A549 (cell line): ENCODE measurements at regions not wholly inside any gene's neighbourhood (a gene's known extent, or its start where the extent isn't known, plus 50 kb on each side); places are given as distances from the start of the nearest gene placed in this dataset.

Source experiments
- ATAC-seq, 2 experiments: fragments of 200-7000 bp in 1 of 2; fragments of >200 bp in 1 of 2; cut with Nextera tagmentation in 1 of 2; cut with Tn5 transposase in 1 of 2; 3 replicates each; pipeline versions ENCODE4 v1.8.0 to v1.9.1; 2018 to 2020; ENCODE audit warnings: mild to moderate bottlenecking in 1 of 2, moderate library complexity in 1 of 2
- CTCF ChIA-PET: fragments of 300-600 bp; sonication (Branson Sonifier 250); formaldehyde crosslinking; extraction: SDS; loops from one replicate; lab custom pipeline; 2021; ENCODE audit warnings: antibody characterized with exemption, inconsistent platforms; lab: Yijun Ruan, JAX
- POLR2A ChIA-PET: fragments of 350-600 bp; formaldehyde crosslinking; extraction: SDS; loops from one replicate; lab custom pipeline; 2021; ENCODE audit warnings: antibody characterized with exemption, inconsistent platforms; lab: Yijun Ruan, JAX
- DNase-seq, 2 experiments: peaks; one replicate each; pipeline versions ENCODE4 v3.0.0 to v3.0.0-alpha.2; 2011 to 2016; ENCODE audit warnings: low read depth in 1 of 2, low spot score in 1 of 2
- FAIRE-seq: peaks from 2 replicates; lab custom pipeline; 2011; peaks lifted over from hg19 to GRCh38; lab: Jason Lieb, UNC
- H3K27ac ChIP-seq, 2 experiments: fragments of >200 bp; sonication (Bioruptor Twin); formaldehyde crosslinking; 3 replicates each; pipeline ENCODE4 v1.5.1; 2016 to 2017
- H3K4me1 ChIP-seq: fragments of >200 bp; sonication (Bioruptor Twin); formaldehyde crosslinking; 3 replicates; pipeline ENCODE4 v1.6.1; 2016
- H3K4me2 ChIP-seq: fragments of >200 bp; sonication (Bioruptor Twin); formaldehyde crosslinking; 3 replicates; pipeline ENCODE4 v1.6.1; 2016
- H3K4me3 ChIP-seq: fragments of >200 bp; sonication (Bioruptor Twin); formaldehyde crosslinking; 3 replicates; pipeline ENCODE4 v1.5.1; 2016
- H3K9me3 ChIP-seq: fragments of >200 bp; sonication (Bioruptor Twin); formaldehyde crosslinking; 3 replicates; pipeline ENCODE4 v1.6.1; 2016
- CEBPB ChIP-seq, 2 experiments: fragments of >200 bp in 1 of 2; sonication (Bioruptor Twin) in 1 of 2; formaldehyde crosslinking in 1 of 2; IDR thresholded peaks; 2 replicates each; pipeline ENCODE4 v1.6.1; 2012 to 2016
- CHD4 ChIP-seq: fragments of 200-600 bp; sonication (generic); IDR thresholded peaks from 2 replicates; pipeline ENCODE4 v1.6.1; 2016; ENCODE audit warnings: antibody characterized with exemption, mild to moderate bottlenecking, borderline replicate concordance
- EHF ChIP-seq: fragments of 250-450 bp; sonication (Bioruptor Pico); IDR thresholded peaks from 2 replicates; pipeline ENCODE4 v1.5.0; 2020; ENCODE audit warnings: mild to moderate bottlenecking
- EHMT2 ChIP-seq: fragments of 200-600 bp; sonication (generic); IDR thresholded peaks from 2 replicates; pipeline ENCODE4 v1.6.1; 2016; ENCODE audit warnings: antibody characterized with exemption, low read depth, mild to moderate bottlenecking, moderate library complexity
- EP300 ChIP-seq, 2 experiments: fragments of >200 bp; sonication (Bioruptor Twin); formaldehyde crosslinking; IDR thresholded peaks; 2 replicates in 1 of 2; 3 replicates in 1 of 2; pipeline ENCODE4 v1.6.1; 2016 to 2017
- FOSB ChIP-seq: fragments of 250-450 bp; sonication (Bioruptor Pico); IDR thresholded peaks from 2 replicates; pipeline ENCODE4 v1.5.0; 2020; ENCODE audit warnings: mild to moderate bottlenecking, moderate library complexity
- GATA3 ChIP-seq: IDR thresholded peaks from 2 replicates; pipeline ENCODE4 v1.6.1; 2012; ENCODE audit warnings: borderline replicate concordance
- HOXB13 ChIP-seq: fragments of 250-450 bp; sonication (Bioruptor Pico); IDR thresholded peaks from 2 replicates; pipeline ENCODE4 v1.5.0; 2020; ENCODE audit warnings: low read depth, mild to moderate bottlenecking, moderate library complexity
- KDM1A ChIP-seq: fragments of 200-600 bp; sonication (generic); IDR thresholded peaks from 2 replicates; pipeline ENCODE4 v1.6.1; 2016; ENCODE audit warnings: low read depth, mild to moderate bottlenecking
- KDM5A ChIP-seq: fragments of 200-600 bp; sonication (generic); IDR thresholded peaks from 2 replicates; pipeline ENCODE4 v1.6.1; 2016; ENCODE audit warnings: antibody characterized with exemption, mild to moderate bottlenecking
- MAFK ChIP-seq: fragments of 450-650 bp; IDR thresholded peaks from 2 replicates; pipeline ENCODE4 v1.6.1; 2014; ENCODE audit not compliant: partially characterized antibody
- NFE2L2 ChIP-seq: fragments of 150-350 bp; conservative IDR thresholded peaks from 2 replicates; pipeline ENCODE4 v1.6.1; 2014; ENCODE audit warnings: low read length
- NPAS2 ChIP-seq: fragments of 250-450 bp; sonication (Bioruptor Pico); IDR thresholded peaks from 2 replicates; pipeline ENCODE4 v1.8.0; 2022; ENCODE audit warnings: mild to moderate bottlenecking, moderate library complexity, borderline replicate concordance
- NR3C1 ChIP-seq: fragments of >200 bp; sonication (Bioruptor Twin); formaldehyde crosslinking; IDR thresholded peaks from 3 replicates; pipeline ENCODE4 v1.6.1; 2017
- POLR2A ChIP-seq: IDR thresholded peaks from 2 replicates; pipeline ENCODE4 v1.6.1; 2012; ENCODE audit warnings: mild to moderate bottlenecking, low read length
- RAD21 ChIP-seq, 2 experiments: fragments of >200 bp in 1 of 2; sonication (Bioruptor Twin) in 1 of 2; formaldehyde crosslinking in 1 of 2; IDR thresholded peaks in 1 of 2; conservative IDR thresholded peaks in 1 of 2; 2 replicates in 1 of 2; 3 replicates in 1 of 2; pipeline ENCODE4 v1.6.1; 2012 to 2018; ENCODE audit warnings: inconsistent platforms in 1 of 2
- RARB ChIP-seq: fragments of 250-450 bp; sonication (Bioruptor Pico); IDR thresholded peaks from 2 replicates; pipeline ENCODE4 v1.8.0; 2021; ENCODE audit warnings: mild to moderate bottlenecking, moderate library complexity
- RCOR1 ChIP-seq: fragments of 150-350 bp; IDR thresholded peaks from 2 replicates; pipeline ENCODE4 v1.6.1; 2014; ENCODE audit warnings: antibody characterized with exemption, low read length, low read depth
- RNF2 ChIP-seq: fragments of 200-600 bp; sonication (generic); IDR thresholded peaks from 2 replicates; pipeline ENCODE4 v1.6.1; 2016; ENCODE audit warnings: low read depth, mild to moderate bottlenecking, antibody characterized with exemption, moderate library complexity, borderline replicate concordance
- SMC3 ChIP-seq: fragments of >200 bp; sonication (Bioruptor Twin); formaldehyde crosslinking; IDR thresholded peaks from 3 replicates; pipeline ENCODE4 v1.6.1; 2018; ENCODE audit warnings: inconsistent platforms
- TP53 ChIP-seq: fragments of 250-450 bp; sonication (Bioruptor Pico); IDR thresholded peaks from 2 replicates; pipeline ENCODE4 v1.5.0; 2021; ENCODE audit warnings: mild to moderate bottlenecking, moderate library complexity
- ZC3H11A ChIP-seq: fragments of 450-650 bp; IDR thresholded peaks from 2 replicates; pipeline ENCODE4 v1.6.1; 2014; ENCODE audit warnings: antibody characterized with exemption, mild to moderate bottlenecking
- ZFP36 ChIP-seq: fragments of 450-650 bp; IDR thresholded peaks from 2 replicates; pipeline ENCODE4 v1.6.1; 2014; ENCODE audit warnings: borderline replicate concordance; ENCODE audit not compliant: partially characterized antibody
- WGBS: methylation state at CpG from one replicate; pipeline ENCODE4 v1.1.6; 2017; ENCODE audit errors: missing lambda C conversion rate; 5-methylcytosine and 5-hydroxymethylcytosine counted together
- TF ChIP-seq, protein P1 (sequence below): fragments of 150-350 bp; IDR thresholded peaks from 2 replicates; pipeline ENCODE4 v1.6.1; 2014; ENCODE audit warnings: low read depth, mild to moderate bottlenecking, low read length
- TF ChIP-seq, protein P2 (sequence below): fragments of 200-600 bp; sonication (generic); IDR thresholded peaks from 2 replicates; pipeline ENCODE4 v1.6.1; 2016; ENCODE audit warnings: antibody characterized with exemption, mild to moderate bottlenecking, moderate library complexity
- TF ChIP-seq, protein P3 (sequence below): fragments of >200 bp; sonication (Bioruptor Twin); formaldehyde crosslinking; IDR thresholded peaks from 3 replicates; pipeline ENCODE4 v1.5.1; 2016
- TF ChIP-seq, protein P4 (sequence below): IDR thresholded peaks from 2 replicates; pipeline ENCODE4 v1.6.1; 2012

DNA sequence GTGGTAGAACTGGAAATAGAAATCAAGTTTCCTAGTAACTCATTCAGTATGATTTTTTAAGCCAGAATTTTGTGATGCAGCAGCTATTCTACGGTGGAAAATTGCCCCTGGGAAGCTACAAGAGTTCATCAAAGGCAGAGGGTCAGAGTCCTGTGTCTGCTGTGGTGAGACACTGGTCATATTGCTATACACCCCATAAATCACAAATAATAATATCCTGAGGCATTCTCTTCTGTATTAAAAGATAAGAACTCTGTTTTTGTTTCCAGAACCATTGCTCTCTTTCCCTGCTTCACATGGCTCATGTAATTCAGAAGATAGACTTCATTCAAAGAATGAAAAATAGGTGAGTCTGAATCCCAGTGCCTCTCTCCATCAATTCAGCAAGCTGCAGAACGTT is 188.8 kb upstream of the NOCT start:
- WGBS: 12% methylated on average over 2 of the region's 2 CpGs
- no peak for ATAC-seq
- POLR2A ChIA-PET: no interaction called here
- FAIRE-seq: no peak
- TF ChIP-seq POLR2A: no peak
- TF ChIP-seq NPAS2: no peak
- no peak for TF ChIP-seq KDM5A
- no peak for TF ChIP-seq RNF2
- TF ChIP-seq RARB: no peak
- TF ChIP-seq, protein P1, sequence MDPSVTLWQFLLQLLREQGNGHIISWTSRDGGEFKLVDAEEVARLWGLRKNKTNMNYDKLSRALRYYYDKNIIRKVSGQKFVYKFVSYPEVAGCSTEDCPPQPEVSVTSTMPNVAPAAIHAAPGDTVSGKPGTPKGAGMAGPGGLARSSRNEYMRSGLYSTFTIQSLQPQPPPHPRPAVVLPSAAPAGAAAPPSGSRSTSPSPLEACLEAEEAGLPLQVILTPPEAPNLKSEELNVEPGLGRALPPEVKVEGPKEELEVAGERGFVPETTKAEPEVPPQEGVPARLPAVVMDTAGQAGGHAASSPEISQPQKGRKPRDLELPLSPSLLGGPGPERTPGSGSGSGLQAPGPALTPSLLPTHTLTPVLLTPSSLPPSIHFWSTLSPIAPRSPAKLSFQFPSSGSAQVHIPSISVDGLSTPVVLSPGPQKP: no peak
- no peak for TF ChIP-seq ZFP36
- TF ChIP-seq, all 56 proteins: peak for 0
- Histone ChIP-seq H3K4me2 (no peak overlapping the region), H3K9me3 (no peaks in the 10 kb centered on the region), H3K4me1 (no peaks in the 10 kb centered on the region), H3K4me3 (no peak overlapping the region), H3K27ac (no peak overlapping the region)
- CTCF ChIA-PET: no interaction called here
- no peak for DNase-seq

DNA sequence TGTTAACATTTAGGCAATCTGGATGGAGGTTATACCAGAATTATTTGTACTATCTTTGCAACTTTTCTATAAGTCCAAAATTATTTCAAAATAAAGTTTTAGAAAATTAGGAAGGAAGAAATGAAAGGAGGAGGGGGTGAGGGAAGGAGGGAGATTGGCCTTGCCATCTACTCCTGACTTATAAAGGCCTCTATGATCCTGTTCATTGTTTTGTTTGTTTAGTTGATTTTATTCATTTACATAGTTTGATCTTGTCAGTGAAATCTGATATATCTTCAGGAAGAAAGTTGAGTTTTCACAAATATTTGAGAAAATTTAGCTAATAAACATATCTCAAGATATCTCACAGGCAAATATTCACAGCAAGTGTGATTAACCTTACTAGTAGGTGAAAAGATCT is 189.3 kb upstream of the NOCT start:
- no peak overlapping the region for H3K4me2 ChIP-seq
- H3K4me1 ChIP-seq: no peaks in the 10 kb centered on the region
- FAIRE-seq (no peak), ATAC-seq (no peak), DNase-seq (no peak)
- H3K4me3 ChIP-seq: no peak overlapping the region
- H3K9me3 ChIP-seq: no peaks in the 10 kb centered on the region
- POLR2A ChIA-PET: interaction anchor here (0.7 kb wide), 1 partner anchor 21 kb away, joined by 4 read pairs; no protein-coding TSS in a partner anchor
- CTCF ChIA-PET: no interaction called here
- TF ChIP-seq NR3C1: no peak
- TF ChIP-seq EHF (CRISPR knock-in tag): no peak
- TF ChIP-seq RCOR1: no peak
- TF ChIP-seq POLR2A: no peak
- TF ChIP-seq, protein P2, sequence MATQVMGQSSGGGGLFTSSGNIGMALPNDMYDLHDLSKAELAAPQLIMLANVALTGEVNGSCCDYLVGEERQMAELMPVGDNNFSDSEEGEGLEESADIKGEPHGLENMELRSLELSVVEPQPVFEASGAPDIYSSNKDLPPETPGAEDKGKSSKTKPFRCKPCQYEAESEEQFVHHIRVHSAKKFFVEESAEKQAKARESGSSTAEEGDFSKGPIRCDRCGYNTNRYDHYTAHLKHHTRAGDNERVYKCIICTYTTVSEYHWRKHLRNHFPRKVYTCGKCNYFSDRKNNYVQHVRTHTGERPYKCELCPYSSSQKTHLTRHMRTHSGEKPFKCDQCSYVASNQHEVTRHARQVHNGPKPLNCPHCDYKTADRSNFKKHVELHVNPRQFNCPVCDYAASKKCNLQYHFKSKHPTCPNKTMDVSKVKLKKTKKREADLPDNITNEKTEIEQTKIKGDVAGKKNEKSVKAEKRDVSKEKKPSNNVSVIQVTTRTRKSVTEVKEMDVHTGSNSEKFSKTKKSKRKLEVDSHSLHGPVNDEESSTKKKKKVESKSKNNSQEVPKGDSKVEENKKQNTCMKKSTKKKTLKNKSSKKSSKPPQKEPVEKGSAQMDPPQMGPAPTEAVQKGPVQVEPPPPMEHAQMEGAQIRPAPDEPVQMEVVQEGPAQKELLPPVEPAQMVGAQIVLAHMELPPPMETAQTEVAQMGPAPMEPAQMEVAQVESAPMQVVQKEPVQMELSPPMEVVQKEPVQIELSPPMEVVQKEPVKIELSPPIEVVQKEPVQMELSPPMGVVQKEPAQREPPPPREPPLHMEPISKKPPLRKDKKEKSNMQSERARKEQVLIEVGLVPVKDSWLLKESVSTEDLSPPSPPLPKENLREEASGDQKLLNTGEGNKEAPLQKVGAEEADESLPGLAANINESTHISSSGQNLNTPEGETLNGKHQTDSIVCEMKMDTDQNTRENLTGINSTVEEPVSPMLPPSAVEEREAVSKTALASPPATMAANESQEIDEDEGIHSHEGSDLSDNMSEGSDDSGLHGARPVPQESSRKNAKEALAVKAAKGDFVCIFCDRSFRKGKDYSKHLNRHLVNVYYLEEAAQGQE: no peak
- TF ChIP-seq ZC3H11A: no peak
- TF ChIP-seq HOXB13: no peak
- no peak for TF ChIP-seq RAD21 (conservative IDR thresholded peaks at IDR 0.05 in 1 of 2, IDR thresholded peaks at IDR 0.05 in 1 of 2)
- no peak for TF ChIP-seq EP300 (IDR thresholded peaks at IDR 0.05)
- no peak for TF ChIP-seq MAFK
- TF ChIP-seq SMC3: no peak
- TF ChIP-seq, all 56 proteins: peak for 0
- H3K27ac ChIP-seq: no peak overlapping the region

DNA sequence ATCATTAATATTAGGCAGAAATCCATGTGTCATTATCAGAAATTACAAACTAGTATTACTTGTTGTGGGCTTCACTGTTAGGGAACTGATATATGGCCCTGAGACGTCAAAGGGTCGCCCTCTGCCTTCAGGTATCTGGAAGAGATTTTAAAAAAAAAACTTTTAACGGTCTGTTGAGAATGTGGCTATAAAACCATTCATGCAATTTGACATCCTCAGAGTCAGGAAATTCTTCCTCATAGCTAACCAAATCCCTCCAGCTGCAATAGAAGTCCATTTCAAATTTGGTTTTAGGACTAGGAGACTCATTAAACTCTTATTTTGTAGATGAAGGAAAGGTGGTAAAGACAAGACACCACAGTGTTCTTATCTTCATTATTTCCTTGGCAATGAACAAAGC is 194.2 kb upstream of the NOCT start:
- ChIA-PET POLR2A (no interaction called here), CTCF (no interaction called here)
- H3K4me1 ChIP-seq: no peaks in the 10 kb centered on the region
- no peak for ATAC-seq
- no peak for FAIRE-seq
- no peak overlapping the region for H3K27ac ChIP-seq
- no peak for DNase-seq
- H3K9me3 ChIP-seq: no peaks in the 10 kb centered on the region
- H3K4me2 ChIP-seq: no peak overlapping the region
- 39% methylated on average over 3 of the region's 3 CpGs for WGBS
- H3K4me3 ChIP-seq: no peak overlapping the region
- TF ChIP-seq CEBPB (IDR thresholded peaks at IDR 0.05) (no peak), ZFP36 (no peak), FOSB (CRISPR knock-in tag) (no peak), NFE2L2 (no peak), CHD4 (no peak), RARB (no peak), KDM5A (no peak), KDM1A (no peak), NPAS2 (no peak), TP53 (no peak), GATA3 (no peak), EHMT2 (no peak), RAD21 (conservative IDR thresholded peaks at IDR 0.05 in 1 of 2, IDR thresholded peaks at IDR 0.05 in 1 of 2) (no peak), RNF2 (no peak)
- TF ChIP-seq, protein P1: no peak
- TF ChIP-seq, protein P3, sequence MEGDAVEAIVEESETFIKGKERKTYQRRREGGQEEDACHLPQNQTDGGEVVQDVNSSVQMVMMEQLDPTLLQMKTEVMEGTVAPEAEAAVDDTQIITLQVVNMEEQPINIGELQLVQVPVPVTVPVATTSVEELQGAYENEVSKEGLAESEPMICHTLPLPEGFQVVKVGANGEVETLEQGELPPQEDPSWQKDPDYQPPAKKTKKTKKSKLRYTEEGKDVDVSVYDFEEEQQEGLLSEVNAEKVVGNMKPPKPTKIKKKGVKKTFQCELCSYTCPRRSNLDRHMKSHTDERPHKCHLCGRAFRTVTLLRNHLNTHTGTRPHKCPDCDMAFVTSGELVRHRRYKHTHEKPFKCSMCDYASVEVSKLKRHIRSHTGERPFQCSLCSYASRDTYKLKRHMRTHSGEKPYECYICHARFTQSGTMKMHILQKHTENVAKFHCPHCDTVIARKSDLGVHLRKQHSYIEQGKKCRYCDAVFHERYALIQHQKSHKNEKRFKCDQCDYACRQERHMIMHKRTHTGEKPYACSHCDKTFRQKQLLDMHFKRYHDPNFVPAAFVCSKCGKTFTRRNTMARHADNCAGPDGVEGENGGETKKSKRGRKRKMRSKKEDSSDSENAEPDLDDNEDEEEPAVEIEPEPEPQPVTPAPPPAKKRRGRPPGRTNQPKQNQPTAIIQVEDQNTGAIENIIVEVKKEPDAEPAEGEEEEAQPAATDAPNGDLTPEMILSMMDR: no peak
- TF ChIP-seq, protein P4, sequence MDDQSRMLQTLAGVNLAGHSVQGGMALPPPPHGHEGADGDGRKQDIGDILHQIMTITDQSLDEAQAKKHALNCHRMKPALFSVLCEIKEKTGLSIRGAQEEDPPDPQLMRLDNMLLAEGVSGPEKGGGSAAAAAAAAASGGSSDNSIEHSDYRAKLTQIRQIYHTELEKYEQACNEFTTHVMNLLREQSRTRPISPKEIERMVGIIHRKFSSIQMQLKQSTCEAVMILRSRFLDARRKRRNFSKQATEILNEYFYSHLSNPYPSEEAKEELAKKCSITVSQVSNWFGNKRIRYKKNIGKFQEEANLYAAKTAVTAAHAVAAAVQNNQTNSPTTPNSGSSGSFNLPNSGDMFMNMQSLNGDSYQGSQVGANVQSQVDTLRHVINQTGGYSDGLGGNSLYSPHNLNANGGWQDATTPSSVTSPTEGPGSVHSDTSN: no peak
